Omental fat pad (tissue), 3 donors: ENCODE measurements at regions not wholly inside any gene's neighbourhood (a gene's known extent, or its start where the extent isn't known, plus 50 kb on each side); places are given as distances from the start of the nearest gene placed in this dataset.

Experiments
- ATAC-seq: fragments of 150-250 bp; one replicate; pipeline ENCODE4 v1.9.1; 2016; ENCODE audit warnings: mild to moderate bottlenecking, moderate library complexity; ENCODE audit not compliant: low FRiP score
- DNase-seq: peaks from one replicate; pipeline ENCODE4 v3.0.0-alpha.2; 2019; ENCODE audit warnings: low spot score
- CTCF ChIP-seq, 3 donors: fragments of 450-650 bp; IDR thresholded peaks; one replicate each; pipeline ENCODE4 v1.5.1; 2016 to 2017; ENCODE audit warnings: antibody characterized with exemption in 3 of 3, mild to moderate bottlenecking in 3 of 3, moderate library complexity in 2 of 3

DNA sequence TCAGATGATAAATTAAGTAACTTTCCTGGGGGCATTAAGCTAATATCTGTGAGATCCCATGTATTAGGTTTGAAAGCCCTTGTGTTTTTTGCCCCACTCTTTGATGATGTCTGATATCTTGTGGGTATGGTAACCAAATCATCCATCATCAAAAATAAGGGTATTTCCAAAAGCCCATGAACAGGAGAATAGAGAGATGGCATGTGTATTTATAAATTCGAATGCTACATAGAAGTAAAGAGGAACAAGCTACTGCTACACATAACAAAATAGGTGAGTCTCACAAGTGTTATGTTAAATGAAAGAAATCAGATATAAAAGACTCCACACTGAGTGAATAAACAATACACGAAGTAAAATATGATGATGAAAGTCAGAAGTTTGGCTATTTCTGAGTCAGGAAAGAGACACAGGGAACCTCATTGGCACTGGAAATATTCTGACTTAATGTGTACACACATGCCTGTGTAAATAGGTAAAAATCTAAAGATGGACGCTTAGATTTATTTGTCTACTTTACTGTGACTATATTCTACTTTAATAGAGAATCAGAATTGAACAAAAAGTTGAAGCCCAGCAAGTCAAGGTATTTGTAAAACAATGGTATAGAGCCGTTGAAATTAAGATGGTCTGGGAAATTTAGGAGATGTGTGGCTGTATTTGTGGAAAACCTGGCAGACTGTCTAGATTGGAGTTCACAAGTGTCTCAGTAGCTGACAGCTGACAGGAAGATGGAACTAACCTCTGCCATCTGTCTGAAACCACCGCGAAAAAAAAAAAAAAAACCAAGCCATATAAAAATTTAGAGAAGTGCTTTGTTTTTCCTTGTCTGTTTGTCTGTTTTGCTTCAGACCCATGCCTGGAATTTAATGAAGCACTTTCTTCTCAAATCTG lies 111.0 kb upstream of the TGFBR2 start:
- DNase-seq (no peak), ATAC-seq (no peak)
- TF ChIP-seq CTCF (IDR thresholded peaks at IDR 0.05): no peak

GRCh38 chr3:30496066-30496966 lies 110.1 kb upstream of the TGFBR2 start:
- ATAC-seq (no peak), DNase-seq (no peak)
- TF ChIP-seq CTCF (IDR thresholded peaks at IDR 0.05): no peak

DNA sequence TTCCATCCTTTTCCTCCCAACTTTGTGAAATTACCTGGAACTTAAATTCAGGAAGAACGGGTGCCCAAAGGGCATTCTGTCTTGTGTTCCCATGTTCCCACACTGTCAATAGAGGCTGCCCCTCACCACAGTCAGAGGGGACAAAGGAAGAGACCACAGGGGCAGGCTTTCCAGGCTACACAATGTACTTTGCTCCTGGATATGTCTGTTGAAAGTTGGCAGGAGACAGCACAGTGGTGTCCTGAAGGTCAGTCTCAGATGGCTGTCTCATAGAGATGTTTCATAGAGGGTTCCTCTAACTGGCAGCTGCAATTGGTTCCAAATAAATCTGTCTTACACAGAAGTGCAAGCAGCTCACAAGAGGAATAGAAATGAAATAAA lies 107.8 kb upstream of the TGFBR2 start:
- ATAC-seq (no peak), DNase-seq (no peak)
- no peak for TF ChIP-seq CTCF (IDR thresholded peaks at IDR 0.05)

- ATAC-seq: no peak
- TF ChIP-seq CTCF (IDR thresholded peaks at IDR 0.05): no peak
- no peak for DNase-seq
Observed at GRCh38 chr3:30500666-30501399, 105.6 kb upstream of the TGFBR2 start.

GRCh38 chr3:30501526-30501925 lies 104.9 kb upstream of the TGFBR2 start:
- ATAC-seq (no peak), DNase-seq (no peak)
- TF ChIP-seq CTCF (IDR thresholded peaks at IDR 0.05): no peak

DNA sequence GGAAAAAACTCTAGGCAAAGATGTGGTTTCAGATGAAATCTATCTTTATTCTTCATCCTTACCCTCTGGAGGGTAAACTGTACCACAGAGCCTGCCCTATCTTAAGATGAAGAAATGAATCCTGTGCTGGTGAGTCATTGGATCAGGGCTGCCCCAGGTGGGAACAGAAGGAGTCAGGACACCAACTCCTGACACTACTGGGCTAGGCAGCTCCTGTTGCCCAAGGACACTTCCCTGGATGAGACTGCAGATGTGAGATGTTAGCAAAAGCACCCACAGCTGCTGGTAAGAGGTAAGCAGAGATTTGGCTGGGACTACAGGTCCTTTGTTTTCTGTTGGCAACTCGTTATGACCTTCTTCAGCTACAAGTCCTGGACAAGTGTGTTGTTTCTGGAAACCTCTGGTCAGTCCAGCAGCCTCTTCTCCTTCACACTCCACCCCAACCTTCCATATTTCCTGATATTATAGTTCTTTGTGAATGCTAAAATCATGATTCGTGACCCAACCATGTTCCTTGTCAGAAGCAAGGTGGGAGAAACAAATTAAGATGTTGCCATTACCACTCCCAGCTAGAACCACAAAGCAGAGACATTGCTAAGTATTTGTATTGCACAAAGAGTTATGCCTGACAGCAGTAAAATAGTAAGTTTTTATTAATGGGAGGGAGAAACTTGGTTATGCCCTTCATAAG lies 104.2 kb upstream of the TGFBR2 start:
- ATAC-seq: peak; percentile 6
- no peak for DNase-seq
- TF ChIP-seq CTCF (IDR thresholded peaks at IDR 0.05): no peak
